ENCODE measurements at regions not wholly inside any gene's neighbourhood (a gene's known extent, or its start where the extent isn't known, plus 50 kb on each side); places are given as distances from the start of the nearest gene placed in this dataset.
A peak's percentile ranks its signal among the peaks of the same experiment; 100 is the strongest.

GRCh38 chr21:35106246-35106835 lies 57.2 kb upstream of the RUNX1 start:
- Histone ChIP-seq H3K9me3 (0 out of 2 replicates have a peak, but pooled peaks cover 4% of the 10 kb centered on the region), H3K4me1 (peaks cover 20% of the 10 kb centered on the region), H3K36me3 (no peaks in the 10 kb centered on the region), H3K9ac (no peak overlapping the region), H4K20me1 (no peaks in the 10 kb centered on the region), H3K27me3 (no peaks in the 10 kb centered on the region), H3K4me2 (no peak overlapping the region), H3K4me3 (no peak overlapping the region), H3K27ac (no peak overlapping the region)
- TF ChIP-seq Cebpa-rat (IDR thresholded peaks at IDR 0.05), result no peak

GRCh38 chr21:35102488-35103371 lies 53.6 kb upstream of the RUNX1 start:
- no peaks in the 10 kb centered on the region for H3K27me3 ChIP-seq
- H3K9me3 ChIP-seq, result 0 out of 2 replicates have a peak, but pooled peaks cover 4% of the 10 kb centered on the region
- H3K27ac ChIP-seq, result peak overlapping the region; percentile 48
- TF ChIP-seq Cebpa-rat (IDR thresholded peaks at IDR 0.05), result no peak
- H3K4me3 ChIP-seq, result peak overlapping the region; percentile 4
- peak overlapping the region; percentile 66 for H3K4me2 ChIP-seq
- H3K36me3 ChIP-seq, result no peaks in the 10 kb centered on the region
- H4K20me1 ChIP-seq, result no peaks in the 10 kb centered on the region
- no peak overlapping the region for H3K9ac ChIP-seq
- peaks cover 20% of the 10 kb centered on the region for H3K4me1 ChIP-seq

GRCh38 chr21:35100349-35100811 lies 51.3 kb upstream of the RUNX1 start:
- H3K36me3 ChIP-seq, result no peaks in the 10 kb centered on the region
- no peak overlapping the region for H3K4me3 ChIP-seq
- TF ChIP-seq Cebpa-rat (IDR thresholded peaks at IDR 0.05), result no peak
- H3K4me1 ChIP-seq, result peaks cover 20% of the 10 kb centered on the region
- no peaks in the 10 kb centered on the region for H4K20me1 ChIP-seq
- H3K27me3 ChIP-seq, result no peaks in the 10 kb centered on the region
- 0 out of 2 replicates have a peak, but pooled peaks cover 4% of the 10 kb centered on the region for H3K9me3 ChIP-seq
- no peak overlapping the region for H3K9ac ChIP-seq
- no peak overlapping the region for H3K4me2 ChIP-seq
- no peak overlapping the region for H3K27ac ChIP-seq

GRCh38 chr21:35099310-35099709 lies 50.2 kb upstream of the RUNX1 start:
- Histone ChIP-seq H3K36me3 (no peaks in the 10 kb centered on the region), H3K9ac (no peak overlapping the region), H3K27me3 (no peaks in the 10 kb centered on the region), H3K27ac (no peak overlapping the region), H3K9me3 (0 out of 2 replicates have a peak, but pooled peaks cover 4% of the 10 kb centered on the region), H3K4me3 (no peak overlapping the region), H4K20me1 (no peaks in the 10 kb centered on the region), H3K4me2 (no peak overlapping the region), H3K4me1 (peaks cover 20% of the 10 kb centered on the region)
- no peak for TF ChIP-seq Cebpa-rat (IDR thresholded peaks at IDR 0.05)
